NK-92 treated with Interleukin-12 subunit alpha and Interleukin-12 subunit beta, amount 100 ng/mL, for 24 hours (cell line): ENCODE measurements at regions not wholly inside any gene's neighbourhood (a gene's known extent, or its start where the extent isn't known, plus 50 kb on each side); places are given as distances from the start of the nearest gene placed in this dataset.
"Not testable (repeated sequence)": the region's sequence is repeated elsewhere in the genome, so short reads cannot be mapped to it uniquely, and the experiment has no call there.

ENCODE experiments used
- DNase-seq: peaks from one replicate; lab custom pipeline; 2025; lab: John Stamatoyannopoulos, UW

GRCh38 chr2:59791004-59791618 lies 762.3 kb downstream of the BCL11A start:
- DNase-seq: no peak

- DNase-seq: no peak
Observed at GRCh38 chr2:59790186-59791003, 763.1 kb downstream of the BCL11A start.

GRCh38 chr2:59789523-59789922 lies 763.9 kb downstream of the BCL11A start:
- no peak for DNase-seq

GRCh38 chr2:59787095-59787494 lies 766.4 kb downstream of the BCL11A start:
- DNase-seq: no peak

- no peak for DNase-seq
Observed at GRCh38 chr2:59786684-59787083, 766.8 kb downstream of the BCL11A start.

- no peak for DNase-seq
Observed at GRCh38 chr2:59779571-59779970, 773.9 kb downstream of the BCL11A start.

GRCh38 chr2:59777120-59777519 lies 776.3 kb downstream of the BCL11A start:
- DNase-seq: no peak

GRCh38 chr2:59776726-59777008 lies 776.8 kb downstream of the BCL11A start:
- DNase-seq: no peak

- no peak for DNase-seq
Observed at GRCh38 chr2:59774821-59775433, 778.5 kb downstream of the BCL11A start.

GRCh38 chr2:59770651-59771050 lies 782.8 kb downstream of the BCL11A start:
- no peak for DNase-seq

- no peak for DNase-seq
Observed at GRCh38 chr2:59761966-59762365, 791.5 kb downstream of the BCL11A start.

GRCh38 chr2:59756150-59756549 lies 797.3 kb downstream of the BCL11A start:
- no peak for DNase-seq

- no peak for DNase-seq
Observed at GRCh38 chr2:59754011-59754735, 799.3 kb downstream of the BCL11A start.

- no peak for DNase-seq
Observed at GRCh38 chr2:59752512-59752911, 800.9 kb downstream of the BCL11A start.

GRCh38 chr2:59752071-59752470 lies 801.4 kb downstream of the BCL11A start:
- no peak for DNase-seq

GRCh38 chr2:59751214-59751613 lies 802.2 kb downstream of the BCL11A start:
- DNase-seq: not testable (repeated sequence)

- no peak for DNase-seq
Observed at GRCh38 chr2:59746291-59746690, 807.2 kb downstream of the BCL11A start.

GRCh38 chr2:59745085-59745484 lies 808.4 kb downstream of the BCL11A start:
- DNase-seq: no peak

GRCh38 chr2:59744436-59744835 lies 809.0 kb downstream of the BCL11A start:
- DNase-seq: no peak

- no peak for DNase-seq
Observed at GRCh38 chr2:59741840-59742239, 811.6 kb downstream of the BCL11A start.

- DNase-seq: no peak
Observed at GRCh38 chr2:59739166-59739565, 814.3 kb downstream of the BCL11A start.

- no peak for DNase-seq
Observed at GRCh38 chr2:59737299-59737698, 816.2 kb downstream of the BCL11A start.

GRCh38 chr2:59734743-59735142 lies 818.7 kb downstream of the BCL11A start:
- DNase-seq: no peak
